ENCODE measurements at regions not wholly inside any gene's neighbourhood (a gene's known extent, or its start where the extent isn't known, plus 50 kb on each side); places are given as distances from the start of the nearest gene placed in this dataset.

DNA sequence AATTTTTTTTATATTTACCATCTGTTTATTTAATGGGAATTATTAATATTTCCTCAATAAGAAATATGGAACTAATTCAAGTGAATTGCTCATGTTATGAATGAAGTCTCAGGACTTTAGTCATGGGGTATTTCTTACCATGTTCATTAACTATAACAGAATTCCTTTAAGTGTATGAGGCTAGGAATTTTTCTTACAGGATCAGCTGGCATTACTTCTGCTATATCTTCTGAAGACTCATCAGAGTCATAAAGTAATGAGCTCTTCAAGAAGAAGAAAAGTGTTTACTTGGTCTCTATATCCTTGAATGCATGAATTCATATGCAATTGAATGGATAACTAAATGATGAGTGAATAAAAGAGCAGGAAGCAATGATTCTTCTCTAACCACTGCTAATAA, 486.8 kb upstream of the THBS1 start:
- Histone ChIP-seq H3K27ac (ENCODE audit: low read depth in 2 of 2, low read length in 1 of 2) (peak overlapping the region in 1 of 2 experiments; percentile 46; a peak in 1 of 4 replicates), H3K27me3 (ENCODE audit: insufficient read depth) (no peaks in the 10 kb centered on the region), H3K9me2 (no peaks in the 10 kb centered on the region), H3K9ac (no peak overlapping the region), H2AFZ (ENCODE audit: low read depth) (no peak overlapping the region), H3K4me3 (ENCODE audit: low read depth in 2 of 2, low read length in 1 of 2) (no peak overlapping the region), H4K20me1 (ENCODE audit: insufficient read depth) (no peaks in the 10 kb centered on the region), H3K4me1 (ENCODE audit: control insufficient read depth in 1 of 2, insufficient read depth in 2 of 2, low read depth in 1 of 2, low read length in 1 of 2) (peaks cover 4 to 16% of the 10 kb centered on the region in 2 experiments; a peak in 3 of 4 replicates), H3K79me2 (ENCODE audit: insufficient read depth) (no peaks in the 10 kb centered on the region), H3K36me3 (replicated peaks in 1 of 2; ENCODE audit: control insufficient read depth in 1 of 2, insufficient read depth in 2 of 2, low read length in 1 of 2) (no peaks in the 10 kb centered on the region), H3K9me3 (no peaks in the 10 kb centered on the region), H3F3A (replicated peaks; ENCODE audit: insufficient read depth) (no peaks in the 10 kb centered on the region), H3K4me2 (no peak overlapping the region)
- TF ChIP-seq RXRA (IDR thresholded peaks at IDR 0.05; ENCODE audit: borderline replicate concordance, low read depth) (no peak), NFIC (IDR thresholded peaks at IDR 0.05; ENCODE audit: borderline replicate concordance) (no peak), RAD21 (IDR thresholded peaks at IDR 0.05; ENCODE audit: low read length) (no peak), MEF2A (IDR thresholded peaks at IDR 0.05; ENCODE audit: borderline replicate concordance, low read depth) (no peak), SIN3A (IDR thresholded peaks at IDR 0.05; ENCODE audit: borderline replicate concordance, low read depth, low read length) (no peak), GABPA (IDR thresholded peaks at IDR 0.05; ENCODE audit: low read depth) (no peak), TAF1 (IDR thresholded peaks at IDR 0.05; ENCODE audit: borderline replicate concordance, low read depth, low read length) (no peak), GATA2 (CRISPR knock-in tag; IDR thresholded peaks at IDR 0.05) (no peak), YY1 (IDR thresholded peaks at IDR 0.05; ENCODE audit: low read depth) (no peak), FOSL2 (IDR thresholded peaks at IDR 0.05; ENCODE audit: borderline replicate concordance, low read depth) (no peak)
- TF ChIP-seq, protein P1, sequence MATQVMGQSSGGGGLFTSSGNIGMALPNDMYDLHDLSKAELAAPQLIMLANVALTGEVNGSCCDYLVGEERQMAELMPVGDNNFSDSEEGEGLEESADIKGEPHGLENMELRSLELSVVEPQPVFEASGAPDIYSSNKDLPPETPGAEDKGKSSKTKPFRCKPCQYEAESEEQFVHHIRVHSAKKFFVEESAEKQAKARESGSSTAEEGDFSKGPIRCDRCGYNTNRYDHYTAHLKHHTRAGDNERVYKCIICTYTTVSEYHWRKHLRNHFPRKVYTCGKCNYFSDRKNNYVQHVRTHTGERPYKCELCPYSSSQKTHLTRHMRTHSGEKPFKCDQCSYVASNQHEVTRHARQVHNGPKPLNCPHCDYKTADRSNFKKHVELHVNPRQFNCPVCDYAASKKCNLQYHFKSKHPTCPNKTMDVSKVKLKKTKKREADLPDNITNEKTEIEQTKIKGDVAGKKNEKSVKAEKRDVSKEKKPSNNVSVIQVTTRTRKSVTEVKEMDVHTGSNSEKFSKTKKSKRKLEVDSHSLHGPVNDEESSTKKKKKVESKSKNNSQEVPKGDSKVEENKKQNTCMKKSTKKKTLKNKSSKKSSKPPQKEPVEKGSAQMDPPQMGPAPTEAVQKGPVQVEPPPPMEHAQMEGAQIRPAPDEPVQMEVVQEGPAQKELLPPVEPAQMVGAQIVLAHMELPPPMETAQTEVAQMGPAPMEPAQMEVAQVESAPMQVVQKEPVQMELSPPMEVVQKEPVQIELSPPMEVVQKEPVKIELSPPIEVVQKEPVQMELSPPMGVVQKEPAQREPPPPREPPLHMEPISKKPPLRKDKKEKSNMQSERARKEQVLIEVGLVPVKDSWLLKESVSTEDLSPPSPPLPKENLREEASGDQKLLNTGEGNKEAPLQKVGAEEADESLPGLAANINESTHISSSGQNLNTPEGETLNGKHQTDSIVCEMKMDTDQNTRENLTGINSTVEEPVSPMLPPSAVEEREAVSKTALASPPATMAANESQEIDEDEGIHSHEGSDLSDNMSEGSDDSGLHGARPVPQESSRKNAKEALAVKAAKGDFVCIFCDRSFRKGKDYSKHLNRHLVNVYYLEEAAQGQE (IDR thresholded peaks at IDR 0.05; ENCODE audit: low read depth, low read length): no peak
- TF ChIP-seq, protein P2, sequence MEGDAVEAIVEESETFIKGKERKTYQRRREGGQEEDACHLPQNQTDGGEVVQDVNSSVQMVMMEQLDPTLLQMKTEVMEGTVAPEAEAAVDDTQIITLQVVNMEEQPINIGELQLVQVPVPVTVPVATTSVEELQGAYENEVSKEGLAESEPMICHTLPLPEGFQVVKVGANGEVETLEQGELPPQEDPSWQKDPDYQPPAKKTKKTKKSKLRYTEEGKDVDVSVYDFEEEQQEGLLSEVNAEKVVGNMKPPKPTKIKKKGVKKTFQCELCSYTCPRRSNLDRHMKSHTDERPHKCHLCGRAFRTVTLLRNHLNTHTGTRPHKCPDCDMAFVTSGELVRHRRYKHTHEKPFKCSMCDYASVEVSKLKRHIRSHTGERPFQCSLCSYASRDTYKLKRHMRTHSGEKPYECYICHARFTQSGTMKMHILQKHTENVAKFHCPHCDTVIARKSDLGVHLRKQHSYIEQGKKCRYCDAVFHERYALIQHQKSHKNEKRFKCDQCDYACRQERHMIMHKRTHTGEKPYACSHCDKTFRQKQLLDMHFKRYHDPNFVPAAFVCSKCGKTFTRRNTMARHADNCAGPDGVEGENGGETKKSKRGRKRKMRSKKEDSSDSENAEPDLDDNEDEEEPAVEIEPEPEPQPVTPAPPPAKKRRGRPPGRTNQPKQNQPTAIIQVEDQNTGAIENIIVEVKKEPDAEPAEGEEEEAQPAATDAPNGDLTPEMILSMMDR (IDR thresholded peaks at IDR 0.05): no peak
- TF ChIP-seq, protein P3, sequence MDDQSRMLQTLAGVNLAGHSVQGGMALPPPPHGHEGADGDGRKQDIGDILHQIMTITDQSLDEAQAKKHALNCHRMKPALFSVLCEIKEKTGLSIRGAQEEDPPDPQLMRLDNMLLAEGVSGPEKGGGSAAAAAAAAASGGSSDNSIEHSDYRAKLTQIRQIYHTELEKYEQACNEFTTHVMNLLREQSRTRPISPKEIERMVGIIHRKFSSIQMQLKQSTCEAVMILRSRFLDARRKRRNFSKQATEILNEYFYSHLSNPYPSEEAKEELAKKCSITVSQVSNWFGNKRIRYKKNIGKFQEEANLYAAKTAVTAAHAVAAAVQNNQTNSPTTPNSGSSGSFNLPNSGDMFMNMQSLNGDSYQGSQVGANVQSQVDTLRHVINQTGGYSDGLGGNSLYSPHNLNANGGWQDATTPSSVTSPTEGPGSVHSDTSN (IDR thresholded peaks at IDR 0.05): no peak
- TF ChIP-seq, protein P4, sequence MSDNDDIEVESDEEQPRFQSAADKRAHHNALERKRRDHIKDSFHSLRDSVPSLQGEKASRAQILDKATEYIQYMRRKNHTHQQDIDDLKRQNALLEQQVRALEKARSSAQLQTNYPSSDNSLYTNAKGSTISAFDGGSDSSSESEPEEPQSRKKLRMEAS (IDR thresholded peaks at IDR 0.05; ENCODE audit: low read depth): no peak
- ChIA-PET CTCF (no interaction called here), POLR2A (no interaction called here)
- no peak for DNase-seq

All from SK-N-SH (cell line).